ENCODE measurements at regions not wholly inside any gene's neighbourhood (a gene's known extent, or its start where the extent isn't known, plus 50 kb on each side); places are given as distances from the start of the nearest gene placed in this dataset.

DNA sequence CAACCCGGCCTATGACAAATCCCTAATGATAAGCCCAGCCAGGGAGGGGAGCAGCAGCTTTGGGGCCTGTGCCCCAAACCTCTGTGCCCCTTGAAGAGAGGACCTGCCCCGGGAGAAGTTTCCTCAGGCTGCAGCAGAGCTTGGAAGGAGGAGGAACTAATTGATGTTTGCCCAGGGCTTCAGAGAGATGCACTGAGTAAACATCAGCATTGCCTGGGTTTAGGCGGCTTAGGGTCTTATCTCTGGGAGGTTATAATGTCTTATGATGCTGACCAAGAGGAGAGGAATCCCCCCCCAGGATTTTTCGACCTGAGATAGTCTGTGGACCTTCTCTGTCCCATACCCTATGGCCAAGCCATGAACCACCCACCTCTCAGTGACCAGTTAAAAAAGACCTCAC lies 148.7 kb upstream of the SDK2 start:
- TF ChIP-seq, protein P1, sequence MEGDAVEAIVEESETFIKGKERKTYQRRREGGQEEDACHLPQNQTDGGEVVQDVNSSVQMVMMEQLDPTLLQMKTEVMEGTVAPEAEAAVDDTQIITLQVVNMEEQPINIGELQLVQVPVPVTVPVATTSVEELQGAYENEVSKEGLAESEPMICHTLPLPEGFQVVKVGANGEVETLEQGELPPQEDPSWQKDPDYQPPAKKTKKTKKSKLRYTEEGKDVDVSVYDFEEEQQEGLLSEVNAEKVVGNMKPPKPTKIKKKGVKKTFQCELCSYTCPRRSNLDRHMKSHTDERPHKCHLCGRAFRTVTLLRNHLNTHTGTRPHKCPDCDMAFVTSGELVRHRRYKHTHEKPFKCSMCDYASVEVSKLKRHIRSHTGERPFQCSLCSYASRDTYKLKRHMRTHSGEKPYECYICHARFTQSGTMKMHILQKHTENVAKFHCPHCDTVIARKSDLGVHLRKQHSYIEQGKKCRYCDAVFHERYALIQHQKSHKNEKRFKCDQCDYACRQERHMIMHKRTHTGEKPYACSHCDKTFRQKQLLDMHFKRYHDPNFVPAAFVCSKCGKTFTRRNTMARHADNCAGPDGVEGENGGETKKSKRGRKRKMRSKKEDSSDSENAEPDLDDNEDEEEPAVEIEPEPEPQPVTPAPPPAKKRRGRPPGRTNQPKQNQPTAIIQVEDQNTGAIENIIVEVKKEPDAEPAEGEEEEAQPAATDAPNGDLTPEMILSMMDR (IDR thresholded peaks at IDR 0.05; ENCODE audit: insufficient read depth, low read depth, low read length, missing control alignments): no peak
- DNase-seq (ENCODE audit: low read depth): no peak
- no peak overlapping the region for H3K4me3 ChIP-seq (ENCODE audit: low read depth, low read length)

DNA sequence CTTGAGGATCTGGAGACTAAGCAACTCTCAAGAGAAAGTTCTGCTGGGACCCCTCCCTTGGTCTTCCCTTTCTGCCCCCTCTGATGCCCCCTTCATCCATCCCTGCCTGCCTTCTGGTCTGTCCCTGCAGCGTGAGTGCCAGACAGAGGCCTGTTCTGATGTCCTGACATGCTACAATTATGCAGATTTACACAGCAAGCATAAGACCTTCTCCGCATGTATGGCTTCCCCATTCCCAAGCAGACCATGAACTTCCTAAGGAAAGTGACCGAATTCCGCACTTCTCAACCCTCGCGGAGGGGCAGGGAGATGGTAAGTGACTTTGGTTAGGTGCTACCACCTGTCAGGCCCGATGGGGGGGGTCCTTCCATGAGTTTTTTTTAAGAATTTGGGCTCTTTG lies 150.1 kb upstream of the SDK2 start:
- no peak overlapping the region for H3K4me3 ChIP-seq (ENCODE audit: low read depth, low read length)
- TF ChIP-seq, protein P1 (IDR thresholded peaks at IDR 0.05; ENCODE audit: insufficient read depth, low read depth, low read length, missing control alignments): no peak
- DNase-seq (ENCODE audit: low read depth): no peak

DNA sequence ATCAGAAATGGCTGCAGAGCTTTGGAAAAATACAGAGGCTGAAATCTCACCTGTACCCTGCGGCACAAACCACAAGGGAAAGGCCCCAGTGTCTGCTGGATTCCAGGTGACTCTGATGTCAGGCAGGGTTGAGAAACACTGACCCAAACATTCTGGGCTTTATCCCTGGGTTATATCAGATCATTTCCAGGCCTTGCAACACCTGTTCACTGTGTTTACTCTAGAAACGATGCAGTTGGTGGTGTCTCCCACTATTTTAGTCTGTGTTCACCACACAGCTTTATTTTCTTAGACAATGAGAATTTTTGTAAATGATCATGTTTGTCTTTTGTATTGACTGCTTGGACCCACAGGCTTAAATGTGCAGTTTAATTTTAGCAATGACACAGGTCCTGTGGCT lies 151.5 kb upstream of the SDK2 start:
- TF ChIP-seq, protein P1 (IDR thresholded peaks at IDR 0.05; ENCODE audit: insufficient read depth, low read depth, low read length, missing control alignments): no peak
- no peak overlapping the region for H3K4me3 ChIP-seq (ENCODE audit: low read depth, low read length)
- no peak for DNase-seq (ENCODE audit: low read depth)

DNA sequence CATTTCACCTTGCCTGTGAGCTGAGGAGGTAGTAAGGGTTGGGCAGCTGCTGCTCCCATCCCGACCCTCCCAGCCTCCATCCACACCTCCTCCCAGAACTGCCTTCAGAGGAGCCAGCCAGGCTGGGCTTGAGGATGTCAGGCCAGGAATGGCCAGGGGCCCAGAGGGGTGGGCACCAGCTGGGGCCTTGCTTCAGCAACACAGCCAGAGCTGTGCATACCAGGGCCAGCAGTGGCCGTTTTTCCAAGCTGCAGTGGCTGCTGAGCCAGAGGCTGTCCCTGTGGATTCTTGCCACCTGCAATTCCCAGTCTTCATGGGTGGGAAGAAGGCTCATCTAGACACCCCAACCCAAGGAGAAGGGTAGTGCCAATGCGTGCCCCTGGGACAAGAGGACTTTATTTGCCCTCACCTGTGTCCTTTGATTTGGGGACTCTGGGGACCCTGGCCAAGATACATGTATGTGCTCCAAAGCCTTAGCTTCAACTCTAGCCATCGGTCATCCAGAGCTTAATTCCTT lies 153.4 kb upstream of the SDK2 start:
- TF ChIP-seq, protein P1 (IDR thresholded peaks at IDR 0.05; ENCODE audit: insufficient read depth, low read depth, low read length, missing control alignments): no peak
- no peak overlapping the region for H3K4me3 ChIP-seq (ENCODE audit: low read depth, low read length)
- DNase-seq (ENCODE audit: low read depth): no peak

DNA sequence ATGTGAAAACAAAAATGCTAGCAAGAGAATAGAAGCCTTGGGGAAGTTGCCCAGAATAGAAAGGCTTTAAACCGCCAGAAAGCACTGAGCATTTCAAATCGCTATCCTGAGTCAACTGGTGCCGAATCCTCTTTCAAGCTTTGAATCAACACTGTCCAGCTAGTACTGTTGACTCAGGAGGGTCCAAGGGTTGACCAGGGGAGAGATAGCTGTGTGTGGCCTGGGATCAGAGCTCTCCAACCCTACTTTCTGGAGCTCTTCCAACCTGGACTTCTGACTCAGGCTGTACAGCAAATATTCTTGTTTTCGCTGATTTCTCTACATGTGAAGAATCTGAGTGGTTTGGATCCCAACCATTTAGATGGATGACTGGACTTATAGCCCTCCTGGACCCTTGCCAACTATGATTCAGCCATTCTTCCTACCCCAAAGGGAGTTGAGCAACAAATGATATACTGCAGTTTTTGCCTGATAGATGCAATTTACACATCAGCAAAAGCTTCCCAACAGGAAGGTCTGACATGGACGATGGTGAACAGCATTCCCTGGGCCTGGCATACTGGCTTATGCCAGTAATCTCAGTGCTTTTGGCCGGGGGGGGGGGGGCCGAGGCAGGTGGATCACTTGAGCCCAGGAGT lies 154.0 kb upstream of the SDK2 start:
- no peak overlapping the region for H3K4me3 ChIP-seq (ENCODE audit: low read depth, low read length)
- TF ChIP-seq, protein P1 (IDR thresholded peaks at IDR 0.05; ENCODE audit: insufficient read depth, low read depth, low read length, missing control alignments): no peak
- DNase-seq (ENCODE audit: low read depth): no peak

DNA sequence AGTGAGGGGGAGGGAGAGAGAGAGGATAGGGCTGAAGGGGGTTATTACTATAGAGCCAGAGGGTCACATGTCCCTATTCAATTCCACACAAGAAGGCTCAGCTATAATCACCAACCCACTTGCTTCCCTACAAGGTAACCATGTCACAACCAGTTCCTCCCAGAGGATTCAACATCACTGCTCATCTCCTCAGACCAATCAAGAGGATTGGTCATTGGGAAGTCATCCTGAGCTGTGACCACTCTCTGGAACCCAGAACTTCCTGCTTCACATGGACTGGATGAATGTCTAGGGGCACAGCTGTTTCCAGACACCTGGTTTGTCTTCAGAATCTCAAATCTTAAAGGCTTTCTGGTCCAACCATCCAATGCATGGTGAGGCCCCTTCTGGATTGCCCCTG lies 154.9 kb upstream of the SDK2 start:
- no peak for DNase-seq (ENCODE audit: low read depth)
- H3K4me3 ChIP-seq (ENCODE audit: low read depth, low read length): no peak overlapping the region
- TF ChIP-seq, protein P1 (IDR thresholded peaks at IDR 0.05; ENCODE audit: insufficient read depth, low read depth, low read length, missing control alignments): no peak

Measured in GM12865 (cell line).